HG02852 (cell line): ENCODE measurements at regions not wholly inside any gene's neighbourhood (a gene's known extent, or its start where the extent isn't known, plus 50 kb on each side); places are given as distances from the start of the nearest gene placed in this dataset.

Source experiments
- ATAC-seq: cut with Tn5 transposase; IDR thresholded peaks from one replicate; pipeline ENCODE4 v1.9.1; 2021; ENCODE audit warnings: mild to moderate bottlenecking, moderate library complexity; ENCODE audit not compliant: unreplicated experiment

DNA sequence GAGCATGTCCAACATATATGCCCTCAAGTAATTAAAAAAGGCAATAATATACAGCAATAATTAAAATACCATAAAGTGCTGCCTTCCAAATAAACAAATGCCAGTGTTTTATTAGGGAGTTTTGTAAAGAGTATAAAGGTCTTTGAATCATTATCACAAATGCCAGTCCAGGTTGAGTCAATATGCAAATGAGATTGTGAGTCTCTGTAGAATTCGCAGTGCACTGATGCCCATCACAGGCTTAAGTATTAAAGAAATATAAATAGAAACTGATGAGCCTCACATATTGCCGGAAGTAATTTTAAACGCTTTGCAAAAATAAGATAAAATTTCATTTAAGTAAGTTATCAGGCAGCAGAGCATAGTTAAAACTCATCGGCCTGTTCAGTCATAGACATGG lies 205.0 kb upstream of the TECRL start:
- ATAC-seq = no peak

- ATAC-seq = no peak
These were observed 203.8 kb upstream of the TECRL start for GRCh38 chr4:64613046-64613445.

GRCh38 chr4:64598066-64598465 lies 188.8 kb upstream of the TECRL start:
- no peak for ATAC-seq

- no peak for ATAC-seq
These were observed 185.5 kb upstream of the TECRL start for GRCh38 chr4:64594723-64595122.

- ATAC-seq = no peak
These were observed 179.3 kb upstream of the TECRL start for GRCh38 chr4:64588507-64588906.

DNA sequence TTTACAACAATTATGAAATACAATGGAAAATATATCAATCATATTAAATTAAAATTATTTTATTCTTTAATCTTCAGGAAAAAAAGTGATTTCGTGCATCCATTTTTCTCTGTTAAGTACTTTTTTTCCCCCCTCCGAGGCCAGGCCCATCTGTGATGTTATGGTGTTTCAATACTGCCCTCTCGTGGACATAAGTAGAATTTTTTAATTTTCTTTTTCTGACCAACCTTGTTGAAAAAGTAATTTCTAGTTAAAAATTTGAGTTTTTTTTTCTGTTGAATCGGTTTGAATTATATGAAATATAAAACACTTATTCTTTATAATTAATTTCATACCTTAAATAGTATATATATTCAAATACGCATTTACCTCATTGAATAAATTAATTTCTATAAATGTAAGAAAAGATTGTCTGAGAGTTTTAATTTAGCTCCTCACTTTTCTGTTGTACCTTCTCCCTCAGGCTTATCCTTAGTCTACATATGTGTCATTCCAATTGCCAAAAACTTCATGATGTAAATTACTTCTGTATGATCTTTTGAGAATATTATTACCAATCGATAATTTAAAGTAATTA lies 175.8 kb upstream of the TECRL start:
- ATAC-seq = no peak

DNA sequence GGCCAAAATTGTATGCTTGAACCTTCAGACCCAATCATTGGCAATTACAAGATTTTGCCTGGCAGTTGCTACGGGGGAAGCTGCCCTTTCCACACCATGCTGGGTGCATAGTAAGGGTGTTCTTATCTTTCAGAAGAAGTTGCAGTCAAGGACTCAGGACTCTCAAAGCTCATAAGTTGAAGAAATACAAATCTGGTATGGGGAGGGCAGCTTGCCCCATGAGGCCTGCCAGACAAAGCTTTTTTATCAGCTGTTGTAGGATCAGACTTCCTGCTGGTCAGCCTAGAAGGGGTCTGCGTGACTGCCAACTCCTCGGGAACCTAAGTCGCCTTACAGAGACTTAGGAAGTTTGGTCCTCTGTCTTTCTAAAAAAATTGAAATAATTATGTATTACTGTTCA lies 174.9 kb upstream of the TECRL start:
- ATAC-seq = no peak

- ATAC-seq = no peak
These were observed 173.2 kb upstream of the TECRL start for GRCh38 chr4:64582492-64582891.

- ATAC-seq = no peak
These were observed 172.2 kb upstream of the TECRL start for GRCh38 chr4:64581422-64581821.

GRCh38 chr4:64564126-64564525 lies 154.9 kb upstream of the TECRL start:
- no peak for ATAC-seq

DNA sequence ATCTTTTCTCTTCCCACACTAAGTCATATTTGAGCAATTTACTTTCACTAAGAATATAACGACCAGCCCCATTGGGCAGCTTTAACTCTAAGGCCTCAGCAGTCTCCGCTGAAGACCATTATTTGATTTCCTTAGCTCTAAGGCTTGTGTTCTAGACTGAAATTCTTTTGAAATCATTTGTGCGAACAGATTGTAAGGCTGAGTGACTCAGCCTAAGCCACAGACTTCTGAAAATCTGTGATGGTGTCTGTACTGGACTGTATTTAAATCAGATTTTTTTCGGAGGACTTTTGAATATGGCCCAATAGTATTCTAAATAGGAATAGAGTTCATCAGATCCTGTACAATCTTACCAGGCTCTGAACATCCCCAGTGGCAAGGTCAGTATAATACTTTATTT lies 150.3 kb upstream of the TECRL start:
- ATAC-seq = no peak

- ATAC-seq = no peak
These were observed 141.9 kb upstream of the TECRL start for GRCh38 chr4:64551125-64551524.

- no peak for ATAC-seq
These were observed 136.3 kb upstream of the TECRL start for GRCh38 chr4:64545593-64545992.

DNA sequence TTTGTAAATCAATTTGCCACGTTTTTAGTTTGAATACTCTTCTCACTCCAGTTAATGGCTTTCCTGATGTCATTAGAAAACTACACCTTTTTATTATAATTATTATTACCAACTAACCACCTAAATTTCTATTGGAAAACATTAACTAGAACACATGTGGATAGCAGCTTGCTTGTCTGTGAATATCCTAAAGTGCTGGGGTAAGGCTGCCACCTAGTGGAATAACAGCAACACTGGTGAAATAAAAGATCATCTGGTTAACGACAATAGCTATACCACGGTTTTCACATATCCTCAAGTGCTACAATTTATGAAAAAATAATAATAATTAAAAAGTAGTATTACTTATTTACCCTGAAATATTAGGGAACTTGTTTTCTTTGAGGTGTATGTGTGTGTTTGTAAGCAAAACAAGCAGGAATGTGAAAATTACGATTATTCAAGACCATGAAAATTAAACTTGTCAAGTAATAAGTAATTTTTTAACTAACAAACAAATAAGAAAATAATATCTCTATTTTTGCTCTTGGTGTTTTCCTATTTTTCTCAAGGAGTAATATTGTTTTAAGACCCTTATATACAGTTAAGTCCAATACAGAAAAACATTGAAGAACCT lies 130.1 kb upstream of the TECRL start:
- peak; percentile 99 for ATAC-seq

DNA sequence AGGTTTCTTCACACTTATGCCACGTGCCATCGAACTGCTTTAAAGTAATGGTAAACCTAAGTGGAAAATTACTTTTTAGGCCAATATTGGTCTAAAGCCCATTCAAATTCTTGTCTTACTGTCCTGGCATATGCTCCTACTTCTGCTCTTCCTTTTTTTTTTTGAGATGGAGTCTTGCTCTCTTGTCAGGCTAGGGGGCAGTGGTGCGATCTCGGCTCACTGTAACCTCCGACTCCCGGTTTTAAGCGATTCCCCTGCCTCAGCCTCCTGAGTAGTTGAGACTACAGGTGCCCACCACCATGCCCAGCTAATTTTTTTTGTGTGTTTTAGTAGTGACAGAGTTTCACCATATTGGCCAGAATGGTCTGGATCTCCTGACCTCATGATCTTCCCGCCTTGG lies 129.0 kb upstream of the TECRL start:
- ATAC-seq = no peak

- no peak for ATAC-seq
These were observed 124.4 kb upstream of the TECRL start for GRCh38 chr4:64533637-64534036.

GRCh38 chr4:64533159-64533558 lies 123.9 kb upstream of the TECRL start:
- no peak for ATAC-seq

- ATAC-seq = no peak
These were observed 111.2 kb upstream of the TECRL start for GRCh38 chr4:64520421-64520820.

GRCh38 chr4:64518600-64518999 lies 109.3 kb upstream of the TECRL start:
- no peak for ATAC-seq

- no peak for ATAC-seq
These were observed 106.9 kb upstream of the TECRL start for GRCh38 chr4:64516176-64516575.

DNA sequence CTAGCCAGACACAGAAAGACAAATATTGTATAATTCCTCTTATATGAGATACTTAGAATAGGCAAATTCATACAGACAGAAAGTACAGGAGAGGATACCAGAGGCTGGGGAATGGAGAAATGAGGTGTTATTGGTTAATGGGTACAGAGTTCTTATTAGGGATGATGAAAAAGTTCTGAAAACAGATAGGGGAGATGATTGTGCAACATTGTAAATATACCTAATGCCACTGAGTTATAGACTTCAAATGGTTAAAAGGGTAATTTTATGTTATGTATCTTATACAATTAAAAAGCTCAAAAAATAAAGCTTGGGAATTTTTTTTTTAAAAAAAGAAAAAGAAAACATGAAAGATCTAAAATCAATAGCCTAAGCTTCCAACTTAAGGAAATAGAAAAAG lies 98.8 kb upstream of the TECRL start:
- ATAC-seq = no peak

DNA sequence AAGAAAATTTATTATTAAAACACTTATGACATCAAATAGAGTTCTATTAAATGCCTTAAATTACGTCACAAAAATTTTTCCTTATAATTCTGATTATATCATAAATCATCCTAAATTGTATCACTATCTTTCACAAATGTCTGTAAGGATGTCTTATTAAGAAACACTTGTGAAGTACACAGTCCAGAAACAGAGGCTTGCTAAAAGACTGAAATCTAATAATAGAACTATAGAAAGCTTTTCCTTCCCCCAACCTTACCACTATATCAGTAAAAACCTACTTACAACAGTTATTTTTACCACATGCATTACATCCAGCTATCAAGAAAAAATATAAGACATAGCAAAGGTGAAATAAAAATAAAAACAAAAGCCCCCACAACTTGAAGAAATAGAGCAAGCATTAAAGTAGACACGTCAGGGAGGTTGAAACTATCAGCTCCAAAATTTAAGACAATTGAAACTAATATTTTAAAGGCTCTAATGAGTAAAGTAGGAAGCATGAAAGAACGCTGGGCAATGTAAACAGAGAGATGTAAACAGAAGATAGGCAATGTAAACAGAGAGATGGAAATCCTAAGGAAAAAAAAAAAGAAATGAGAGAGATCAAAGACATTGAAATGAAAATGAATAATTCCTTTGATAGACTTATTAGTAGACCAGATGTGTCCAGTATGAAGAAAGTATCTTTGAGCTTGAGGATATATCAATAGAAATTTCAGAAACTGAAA lies 94.9 kb upstream of the TECRL start:
- no peak for ATAC-seq

GRCh38 chr4:64503416-64503815 lies 94.2 kb upstream of the TECRL start:
- no peak for ATAC-seq
